Adrenal gland (tissue), 5 donors: ENCODE measurements at regions not wholly inside any gene's neighbourhood (a gene's known extent, or its start where the extent isn't known, plus 50 kb on each side); places are given as distances from the start of the nearest gene placed in this dataset.

ENCODE experiments used
- CTCF ChIP-seq, 6 experiments: fragments of 450-650 bp in 4 of 6; fragments of 200-600 bp in 2 of 6; sonication (generic) in 1 of 6; IDR thresholded peaks; 1 replicate in 5 of 6; 2 replicates in 1 of 6; pipeline versions ENCODE4 v1.5.1 to v1.8.0; 2016 to 2021; ENCODE audit warnings: antibody characterized with exemption in 6 of 6, mild to moderate bottlenecking in 2 of 6, moderate library complexity in 1 of 6
- POLR2A ChIP-seq, 2 donors: fragments of 450-650 bp; IDR thresholded peaks; one replicate each; pipeline ENCODE4 v1.6.1; 2017; ENCODE audit warnings: antibody characterized with exemption in 2 of 2, mild to moderate bottlenecking in 2 of 2, moderate library complexity in 1 of 2
- donor health status: DM: no; HTN: no; CAD: no.

- TF ChIP-seq POLR2A (IDR thresholded peaks at IDR 0.05) (no peak), CTCF (IDR thresholded peaks at IDR 0.05) (no peak)
Observed at GRCh38 chr4:108555701-108556100, 64.7 kb upstream of the RPL34 start.
